Erythroblast (primary cell): ENCODE measurements at regions not wholly inside any gene's neighbourhood (a gene's known extent, or its start where the extent isn't known, plus 50 kb on each side); places are given as distances from the start of the nearest gene placed in this dataset.

Experiments
- GATA1 ChIP-seq: IDR thresholded peaks from 2 replicates; pipeline ENCODE4 v1.6.1; 2011; ENCODE audit warnings: low read depth, mild to moderate bottlenecking, control low read depth, low read length, moderate library complexity
- POLR2A ChIP-seq: IDR thresholded peaks from 2 replicates; pipeline ENCODE4 v1.6.1; 2011; ENCODE audit warnings: mild to moderate bottlenecking, low read length

DNA sequence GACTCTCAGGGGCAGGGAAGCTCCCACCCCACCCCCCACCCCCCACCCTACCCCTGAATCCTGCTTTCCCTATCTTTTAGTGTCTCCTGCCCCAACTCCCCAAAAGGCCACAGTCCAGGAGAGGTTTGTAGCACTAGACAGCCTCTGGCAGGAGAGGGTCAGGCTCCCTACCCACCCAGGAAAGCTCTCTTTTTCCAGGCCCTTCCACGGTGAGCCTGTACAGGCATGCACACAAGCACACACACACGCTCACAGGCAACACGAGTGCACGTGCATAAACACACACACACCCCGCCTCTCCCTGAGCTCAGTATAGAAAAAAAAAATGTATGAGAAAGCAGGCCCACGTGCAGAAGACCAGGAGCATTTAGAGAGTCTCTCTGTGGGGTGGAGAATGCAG is 414.0 kb downstream of the MN1 start:
- TF ChIP-seq POLR2A (no peak), GATA1 (no peak)
